Right cardiac atrium (tissue), 5 donors: ENCODE measurements at regions not wholly inside any gene's neighbourhood (a gene's known extent, or its start where the extent isn't known, plus 50 kb on each side); places are given as distances from the start of the nearest gene placed in this dataset.
A peak's percentile ranks its signal among the peaks of the same experiment; 100 is the strongest.

Experiments
- ATAC-seq, 2 donors: fragments of 200-7000 bp; cut with Tn5 transposase; one replicate each; pipeline versions ENCODE4 v1.8.0 to v1.9.1; 2020; ENCODE audit warnings: moderate library complexity in 2 of 2, mild to moderate bottlenecking in 1 of 2
- DNase-seq, 3 donors: peaks; one replicate each; pipeline ENCODE4 v3.0.0-alpha.2; 2020
- H3K27ac ChIP-seq: one replicate; pipeline ENCODE4 v1.5.1; 2013; ENCODE audit warnings: mild to moderate bottlenecking, low read length, control low read depth, moderate library complexity
- H3K27me3 ChIP-seq: one replicate; pipeline ENCODE4 v1.6.1; 2013; ENCODE audit not compliant: control insufficient read depth, insufficient read depth
- H3K4me1 ChIP-seq: one replicate; pipeline ENCODE4 v1.6.1; 2013; ENCODE audit warnings: low read length; ENCODE audit not compliant: control insufficient read depth, insufficient read depth
- H3K4me3 ChIP-seq: one replicate; pipeline ENCODE4 v1.5.1; 2013; ENCODE audit warnings: low read length, control low read depth
- H3K9me3 ChIP-seq: one replicate; pipeline ENCODE4 v1.6.1; 2013; ENCODE audit warnings: low read length; ENCODE audit not compliant: control insufficient read depth
- WGBS: extraction: QIAGEN DNeasy Blood & Tissue Kit; methylation state at CpG from one replicate; pipeline ENCODE4 v1.1.7; 2013; 5-methylcytosine and 5-hydroxymethylcytosine counted together
- intact Hi-C, 4 donors: fragments of 100-400 bp; cut with DNase I; formaldehyde crosslinking; loops; one replicate each; pipeline versions ENCODE4 v1.11.0 to v1.14.0; 2022 to 2023
- donor health status: healthy with polysubstance abuse.
- donor health status: DM: no; HTN: yes; CAD: no.
- donor health status: DM: no; HTN: no; CAD: no.
- donor health status: DM: no; HTN: yes; CAD: no; lungs with severe emphysema.
- donor health status: DM: yes; HTN: yes; CAD: no.

DNA sequence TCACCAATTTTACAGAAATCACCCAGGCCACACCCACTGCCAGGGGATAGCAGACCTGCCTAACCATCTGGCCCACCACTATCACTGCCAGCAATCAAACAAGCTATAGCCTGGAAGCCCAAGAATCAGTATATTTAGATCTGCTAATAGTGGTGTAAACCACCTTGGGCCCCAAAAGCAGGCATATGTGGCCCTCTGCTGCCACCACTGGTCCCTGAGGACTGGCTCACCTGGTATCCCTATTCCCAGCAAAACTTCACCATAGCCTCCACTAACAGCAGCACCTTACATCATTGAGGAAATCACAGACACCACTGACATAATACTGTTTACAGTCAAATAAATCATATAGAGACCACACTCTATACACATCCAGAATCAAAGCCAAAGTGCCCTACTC is 880.4 kb upstream of the MAN1A1 start:
- H3K9me3 ChIP-seq, result no peaks in the 10 kb centered on the region
- intact Hi-C loops, result no loop called here
- ATAC-seq, result no peak

DNA sequence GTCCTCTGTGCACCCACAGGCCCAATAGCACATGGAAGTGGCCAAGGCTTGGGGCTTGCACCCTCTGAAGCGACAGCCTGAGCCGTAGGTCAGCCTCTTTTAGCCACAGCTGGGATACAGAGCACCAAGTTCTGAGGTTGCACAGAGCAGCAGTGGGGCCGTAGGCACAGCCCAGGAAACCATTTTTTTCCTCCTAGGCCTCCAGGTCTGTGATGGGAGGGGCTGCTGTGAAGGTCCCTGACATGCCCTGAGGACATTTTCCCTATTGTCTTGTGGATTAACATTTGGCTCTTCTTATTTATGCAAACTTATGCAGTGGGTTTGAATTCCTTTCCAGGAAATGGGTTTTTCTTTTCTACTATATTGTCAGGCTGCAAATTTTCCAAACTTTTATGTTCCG is 878.7 kb upstream of the MAN1A1 start:
- H3K4me3 ChIP-seq, result no peak overlapping the region
- H3K4me1 ChIP-seq, result no peaks in the 10 kb centered on the region
- DNase-seq, result peak in 1 of 3 donors; percentile 3
- H3K27me3 ChIP-seq, result no peaks in the 10 kb centered on the region
- ATAC-seq, result no peak
- H3K27ac ChIP-seq, result no peak overlapping the region
- no peaks in the 10 kb centered on the region for H3K9me3 ChIP-seq
- 83% methylated on average over 4 of the region's 4 CpGs for WGBS
- intact Hi-C loops, result no loop called here

More for the DNA sequence above, 880.4 kb upstream of the MAN1A1 start:
- DNase-seq, result no peak
- H3K27me3 ChIP-seq, result no peaks in the 10 kb centered on the region
- no peak overlapping the region for H3K4me3 ChIP-seq
- no peak overlapping the region for H3K27ac ChIP-seq
- no peaks in the 10 kb centered on the region for H3K4me1 ChIP-seq

DNA sequence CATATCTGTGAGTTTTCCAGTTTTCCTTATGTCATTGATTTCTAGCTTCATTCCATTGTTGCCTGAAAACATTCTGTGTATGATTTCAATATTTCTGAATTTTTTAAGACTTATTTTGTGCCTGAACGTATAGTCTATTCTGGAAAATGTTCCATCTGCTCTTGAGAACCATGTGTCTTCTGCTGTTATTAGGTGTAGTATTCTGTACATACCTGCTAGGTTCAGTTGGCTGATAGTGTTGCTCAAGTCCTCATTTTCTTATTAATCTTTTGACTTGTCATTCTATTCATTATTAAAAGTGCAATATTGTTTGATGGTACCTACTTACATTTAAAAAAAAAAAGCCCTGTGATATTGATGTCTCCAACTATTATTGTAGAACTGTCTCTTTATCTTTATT is 869.8 kb upstream of the MAN1A1 start:
- 69% methylated on average over 1 of the region's 1 CpG for WGBS

GRCh38 chr6:120214088-120214499 is 864.5 kb upstream of the MAN1A1 start:
- ATAC-seq (no peak), DNase-seq (no peak)
- H3K27me3 ChIP-seq, result no peaks in the 10 kb centered on the region
- no peaks in the 10 kb centered on the region for H3K9me3 ChIP-seq
- intact Hi-C loops, result no loop called here
- no peak overlapping the region for H3K4me3 ChIP-seq
- H3K27ac ChIP-seq, result no peak overlapping the region
- H3K4me1 ChIP-seq, result no peaks in the 10 kb centered on the region

More for the DNA sequence above, 869.8 kb upstream of the MAN1A1 start:
- DNase-seq (no peak), ATAC-seq (no peak)
- H3K9me3 ChIP-seq, result no peaks in the 10 kb centered on the region
- no peaks in the 10 kb centered on the region for H3K4me1 ChIP-seq
- no peaks in the 10 kb centered on the region for H3K27me3 ChIP-seq
- no peak overlapping the region for H3K27ac ChIP-seq
- intact Hi-C loops, result no loop called here
- H3K4me3 ChIP-seq, result no peak overlapping the region

- no peaks in the 10 kb centered on the region for H3K4me1 ChIP-seq
- intact Hi-C loops, result no loop called here
These were observed 862.6 kb upstream of the MAN1A1 start for GRCh38 chr6:120211955-120212792.

DNA sequence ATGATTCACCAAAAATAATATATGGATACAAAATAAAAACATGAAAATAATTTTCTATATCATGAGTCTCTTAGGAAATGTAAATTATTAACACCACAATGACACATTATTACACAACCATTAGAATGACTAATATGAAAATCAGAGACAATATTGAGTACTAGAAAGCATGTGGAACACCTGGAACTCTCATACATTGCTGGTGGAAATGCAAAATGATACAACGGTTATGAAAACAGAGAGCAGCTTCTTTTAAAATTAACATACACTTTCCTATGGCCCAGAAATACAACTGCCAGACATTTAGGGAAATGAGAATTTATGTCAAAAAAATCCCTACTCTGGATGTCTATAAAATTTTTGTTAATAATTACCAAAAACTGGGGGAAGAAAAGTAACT is 853.3 kb upstream of the MAN1A1 start:
- intact Hi-C loops, result no loop called here
- DNase-seq (no peak), ATAC-seq (no peak)
- 81% methylated on average over 1 of the region's 1 CpG for WGBS
- Histone ChIP-seq H3K4me3 (no peak overlapping the region), H3K27me3 (no peaks in the 10 kb centered on the region), H3K27ac (no peak overlapping the region), H3K4me1 (no peaks in the 10 kb centered on the region), H3K9me3 (no peaks in the 10 kb centered on the region)

More at GRCh38 chr6:120211955-120212792, 862.6 kb upstream of the MAN1A1 start:
- Histone ChIP-seq H3K27me3 (no peaks in the 10 kb centered on the region), H3K4me3 (no peak overlapping the region), H3K9me3 (no peaks in the 10 kb centered on the region), H3K27ac (no peak overlapping the region)
- no peak for ATAC-seq
- WGBS, result 67% methylated on average over 4 of the region's 4 CpGs
- DNase-seq, result no peak

DNA sequence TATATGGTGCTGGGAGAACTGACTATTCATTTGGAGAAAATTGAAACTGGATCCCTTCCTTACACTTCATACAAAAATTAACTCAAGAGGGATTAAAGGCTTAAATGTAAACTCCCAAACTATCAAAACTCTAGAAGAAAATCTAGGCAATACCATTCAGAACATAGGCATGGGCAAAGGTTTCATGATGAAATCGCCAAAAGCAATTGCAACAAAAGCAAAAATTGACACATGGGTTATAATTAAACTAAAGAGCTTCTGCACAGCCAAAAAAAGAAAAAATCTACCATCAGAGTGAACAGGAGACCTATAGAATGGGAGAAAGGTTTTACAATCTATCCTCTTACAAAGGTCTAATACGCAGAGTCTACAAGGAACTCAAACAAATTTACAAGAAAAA is 851.3 kb upstream of the MAN1A1 start:
- H3K9me3 ChIP-seq, result no peaks in the 10 kb centered on the region
- H3K4me3 ChIP-seq, result no peak overlapping the region
- intact Hi-C loops, result no loop called here
- no peaks in the 10 kb centered on the region for H3K4me1 ChIP-seq
- ATAC-seq (no peak), DNase-seq (no peak)
- no peak overlapping the region for H3K27ac ChIP-seq
- WGBS, result 93% methylated on average over 2 of the region's 2 CpGs
- H3K27me3 ChIP-seq, result no peaks in the 10 kb centered on the region

DNA sequence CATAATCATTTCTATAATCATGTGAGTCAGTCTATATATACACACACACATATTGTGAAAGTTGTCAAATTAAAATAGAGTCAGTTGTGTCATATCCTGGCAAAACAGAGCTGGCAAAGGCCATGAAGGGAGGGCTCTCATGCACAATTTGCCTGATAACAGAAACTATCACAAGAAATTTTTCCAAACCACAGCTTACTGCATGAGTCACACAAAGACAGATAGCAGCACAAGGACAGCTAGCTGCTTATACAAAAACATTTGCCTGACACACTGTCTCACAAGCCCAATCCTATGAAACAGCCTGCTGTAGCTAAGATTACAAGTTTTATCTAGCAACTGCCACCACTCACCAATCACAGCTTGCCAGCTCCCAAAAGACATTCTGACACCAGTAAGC is 848.5 kb upstream of the MAN1A1 start:
- Histone ChIP-seq H3K9me3 (no peaks in the 10 kb centered on the region), H3K27me3 (no peaks in the 10 kb centered on the region), H3K4me1 (no peaks in the 10 kb centered on the region), H3K27ac (no peak overlapping the region), H3K4me3 (no peak overlapping the region)
- ATAC-seq (peak; percentile 88 to 98), DNase-seq (peak; percentile 12 to 58 (median 46))
- intact Hi-C loops, result no loop called here

DNA sequence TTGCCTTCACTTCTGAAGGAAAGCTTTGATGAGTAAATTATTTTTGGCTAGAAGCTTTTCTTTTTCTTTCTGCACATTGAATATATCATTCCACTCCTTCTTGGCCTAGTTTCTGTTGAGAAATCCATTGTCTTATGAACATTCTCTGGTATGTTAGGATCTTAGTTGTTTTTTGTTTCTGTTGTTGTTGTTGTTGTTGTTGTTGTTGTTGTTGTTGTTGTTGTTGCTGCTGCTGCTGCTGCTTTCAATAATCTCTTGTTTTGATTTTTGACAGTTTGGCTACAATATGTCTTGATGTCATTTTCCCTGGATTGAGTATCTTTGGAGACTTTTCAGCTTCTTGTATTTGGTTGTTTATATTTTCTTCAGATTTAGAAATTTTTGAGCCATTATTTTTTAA is 836.5 kb upstream of the MAN1A1 start:
- H3K4me1 ChIP-seq, result no peaks in the 10 kb centered on the region
- H3K4me3 ChIP-seq, result no peak overlapping the region
- DNase-seq (no peak), ATAC-seq (no peak)
- H3K9me3 ChIP-seq, result no peaks in the 10 kb centered on the region
- no peaks in the 10 kb centered on the region for H3K27me3 ChIP-seq
- intact Hi-C loops, result no loop called here
- no peak overlapping the region for H3K27ac ChIP-seq

DNA sequence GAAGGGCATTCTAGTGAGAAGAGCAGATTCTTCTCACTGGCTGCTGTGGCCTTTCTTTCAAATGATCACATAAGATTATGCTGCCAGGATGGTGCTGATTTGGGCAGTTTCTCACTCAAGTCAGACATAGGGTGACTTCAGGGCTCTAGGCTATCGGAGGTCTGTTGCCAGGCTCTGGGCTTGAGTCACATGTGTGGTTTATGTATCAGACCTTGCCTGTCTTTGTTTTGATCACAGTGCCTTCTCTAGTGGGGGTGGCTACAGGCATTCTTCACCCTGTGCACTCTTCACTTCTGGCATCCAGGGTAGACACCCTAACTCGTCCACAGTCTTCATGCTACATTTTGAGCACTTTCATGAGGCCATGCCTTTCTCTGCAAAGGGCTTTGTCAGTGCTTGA is 823.7 kb upstream of the MAN1A1 start:
- ATAC-seq (no peak), DNase-seq (no peak)
- no peaks in the 10 kb centered on the region for H3K27me3 ChIP-seq
- intact Hi-C loops, result no loop called here
- no peaks in the 10 kb centered on the region for H3K9me3 ChIP-seq
- H3K27ac ChIP-seq, result no peak overlapping the region
- 66% methylated on average over 2 of the region's 2 CpGs for WGBS
- no peaks in the 10 kb centered on the region for H3K4me1 ChIP-seq
- no peak overlapping the region for H3K4me3 ChIP-seq

- 75% methylated on average over 4 of the region's 4 CpGs for WGBS
- intact Hi-C loops, result no loop called here
These were observed 815.0 kb upstream of the MAN1A1 start for GRCh38 chr6:120164531-120164930.

DNA sequence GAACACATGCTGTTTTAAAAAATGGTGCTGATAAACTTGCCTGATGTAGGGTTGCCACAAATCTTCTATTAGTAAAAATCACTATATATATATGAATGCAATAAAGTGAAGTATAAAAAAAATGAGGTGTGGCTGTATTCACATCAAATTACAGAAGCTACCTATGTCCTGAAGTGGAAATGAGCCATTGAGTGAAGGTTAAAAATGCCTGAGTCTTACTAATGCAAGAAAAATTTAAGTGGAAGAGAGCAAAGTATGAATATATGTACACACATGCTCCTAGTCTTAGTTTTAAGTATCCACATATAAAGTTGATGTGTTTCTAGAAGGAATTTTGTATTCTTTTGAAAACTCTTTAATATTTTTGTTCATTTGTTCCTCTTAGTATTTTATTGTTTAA is 808.3 kb upstream of the MAN1A1 start:
- H3K27ac ChIP-seq, result no peak overlapping the region
- no peaks in the 10 kb centered on the region for H3K27me3 ChIP-seq
- no peak for DNase-seq
- intact Hi-C loops, result no loop called here
- no peak overlapping the region for H3K4me3 ChIP-seq
- no peaks in the 10 kb centered on the region for H3K4me1 ChIP-seq
- no peak for ATAC-seq
- no peaks in the 10 kb centered on the region for H3K9me3 ChIP-seq

More at GRCh38 chr6:120164531-120164930, 815.0 kb upstream of the MAN1A1 start:
- Histone ChIP-seq H3K27ac (no peak overlapping the region), H3K27me3 (no peaks in the 10 kb centered on the region), H3K4me1 (no peaks in the 10 kb centered on the region), H3K9me3 (no peaks in the 10 kb centered on the region), H3K4me3 (no peak overlapping the region)
- ATAC-seq (no peak), DNase-seq (no peak)
